ENCODE measurements at regions not wholly inside any gene's neighbourhood (a gene's known extent, or its start where the extent isn't known, plus 50 kb on each side); places are given as distances from the start of the nearest gene placed in this dataset.

GRCh38 chr2:125264453-125264852 lies 1239.4 kb downstream of the CNTNAP5 start:
- Histone ChIP-seq H3K4me1 (ENCODE audit: low read depth) (no peaks in the 10 kb centered on the region), H3K9me3 (no peaks in the 10 kb centered on the region), H3K4me3 (no peak overlapping the region), H3K36me3 (ENCODE audit: low read depth) (no peaks in the 10 kb centered on the region)
- DNase-seq = no peak
- intact Hi-C loops (cut with DNase I, micrococcal nuclease) = no loop called here
- no peak for ATAC-seq
- TF ChIP-seq CTCF (IDR thresholded peaks at IDR 0.05) = no peak

- Histone ChIP-seq H3K4me1 (ENCODE audit: low read depth) (no peaks in the 10 kb centered on the region), H3K9me3 (no peaks in the 10 kb centered on the region), H3K36me3 (ENCODE audit: low read depth) (no peaks in the 10 kb centered on the region), H3K4me3 (no peak overlapping the region)
- intact Hi-C loops (cut with DNase I, micrococcal nuclease) = no loop called here
- no peak for ATAC-seq
- DNase-seq = no peak
- no peak for TF ChIP-seq CTCF (IDR thresholded peaks at IDR 0.05)
Observed at GRCh38 chr2:125267683-125268082, 1242.6 kb downstream of the CNTNAP5 start.

GRCh38 chr2:125272651-125273050 lies 1247.6 kb downstream of the CNTNAP5 start:
- no peak for DNase-seq
- TF ChIP-seq CTCF (IDR thresholded peaks at IDR 0.05) = no peak
- Histone ChIP-seq H3K9me3 (no peaks in the 10 kb centered on the region), H3K36me3 (ENCODE audit: low read depth) (no peaks in the 10 kb centered on the region), H3K4me3 (no peak overlapping the region), H3K4me1 (ENCODE audit: low read depth) (no peaks in the 10 kb centered on the region)
- no peak for ATAC-seq
- intact Hi-C loops (cut with DNase I, micrococcal nuclease) = no loop called here

- no peak for TF ChIP-seq CTCF (IDR thresholded peaks at IDR 0.05)
- no peaks in the 10 kb centered on the region for H3K9me3 ChIP-seq
- H3K36me3 ChIP-seq (ENCODE audit: low read depth) = no peaks in the 10 kb centered on the region
- H3K4me1 ChIP-seq (ENCODE audit: low read depth) = no peaks in the 10 kb centered on the region
- intact Hi-C loops (cut with DNase I, micrococcal nuclease) = no loop called here
- no peak for ATAC-seq
- no peak for DNase-seq
- no peak overlapping the region for H3K4me3 ChIP-seq
Observed at GRCh38 chr2:125274718-125275117, 1249.6 kb downstream of the CNTNAP5 start.

GRCh38 chr2:125280265-125280664 lies 1255.2 kb downstream of the CNTNAP5 start:
- peak; percentile 60 for ATAC-seq
- no peak overlapping the region for H3K4me3 ChIP-seq
- intact Hi-C loops (cut with DNase I, micrococcal nuclease) = no loop called here
- no peaks in the 10 kb centered on the region for H3K36me3 ChIP-seq (ENCODE audit: low read depth)
- DNase-seq = peak in 1 of 3 donors; percentile 1
- H3K4me1 ChIP-seq (ENCODE audit: low read depth) = no peaks in the 10 kb centered on the region
- no peaks in the 10 kb centered on the region for H3K9me3 ChIP-seq
- TF ChIP-seq CTCF (IDR thresholded peaks at IDR 0.05) = no peak

- TF ChIP-seq CTCF (IDR thresholded peaks at IDR 0.05) = no peak
- ATAC-seq (no peak), DNase-seq (no peak)
- no peaks in the 10 kb centered on the region for H3K4me1 ChIP-seq (ENCODE audit: low read depth)
- no peak overlapping the region for H3K4me3 ChIP-seq
- no peaks in the 10 kb centered on the region for H3K36me3 ChIP-seq (ENCODE audit: low read depth)
- intact Hi-C loops (cut with DNase I, micrococcal nuclease) = no loop called here
- H3K9me3 ChIP-seq = no peaks in the 10 kb centered on the region
Observed at GRCh38 chr2:125281242-125281641, 1256.2 kb downstream of the CNTNAP5 start.

All from mucosa of descending colon (tissue), 3 donors.